AG04449 (cell line): ENCODE measurements at regions not wholly inside any gene's neighbourhood (a gene's known extent, or its start where the extent isn't known, plus 50 kb on each side); places are given as distances from the start of the nearest gene placed in this dataset.

Experiments
- CTCF ChIA-PET: fragments of 350-600 bp; formaldehyde crosslinking; extraction: SDS; loops from one replicate; lab custom pipeline; 2021; ENCODE audit warnings: antibody characterized with exemption; lab: Yijun Ruan, JAX
- POLR2A ChIA-PET: fragments of 400-600, 350-600 bp; formaldehyde crosslinking; extraction: SDS; loops from one replicate; lab custom pipeline; 2020; ENCODE audit warnings: antibody characterized with exemption, inconsistent platforms; lab: Yijun Ruan, JAX
- DNase-seq: peaks from one replicate; pipeline ENCODE4 v3.0.0-alpha.2; 2010; ENCODE audit warnings: low read depth, low spot score
- H3K4me3 ChIP-seq: 2 replicates; pipeline ENCODE4 v1.5.1; 2011; ENCODE audit warnings: low read depth, mild to moderate bottlenecking, control low read depth, low read length
- CTCF ChIP-seq: IDR thresholded peaks from one replicate; pipeline ENCODE4 v1.5.1; 2011; ENCODE audit warnings: mild to moderate bottlenecking, moderate library complexity, low read length, control low read depth, inconsistent platforms; ENCODE audit not compliant: insufficient read depth; ENCODE audit errors: missing control alignments

- ChIA-PET POLR2A (no interaction called here), CTCF (no interaction called here)
Measured at GRCh38 chr9:26516773-26517343, 375.7 kb downstream of the CAAP1 start.

GRCh38 chr9:26513730-26514129 is 378.9 kb downstream of the CAAP1 start:
- H3K4me3 ChIP-seq: no peak overlapping the region
- TF ChIP-seq CTCF: no peak
- POLR2A ChIA-PET: no interaction called here
- no peak for DNase-seq
- CTCF ChIA-PET: no interaction called here

More at GRCh38 chr9:26516773-26517343, 375.7 kb downstream of the CAAP1 start:
- no peak overlapping the region for H3K4me3 ChIP-seq
- no peak for DNase-seq
- TF ChIP-seq CTCF: no peak

- no peak for DNase-seq
- TF ChIP-seq CTCF: no peak
- H3K4me3 ChIP-seq: no peak overlapping the region
- ChIA-PET CTCF (no interaction called here), POLR2A (no interaction called here)
Measured at GRCh38 chr9:26510137-26510536, 382.5 kb downstream of the CAAP1 start.

DNA sequence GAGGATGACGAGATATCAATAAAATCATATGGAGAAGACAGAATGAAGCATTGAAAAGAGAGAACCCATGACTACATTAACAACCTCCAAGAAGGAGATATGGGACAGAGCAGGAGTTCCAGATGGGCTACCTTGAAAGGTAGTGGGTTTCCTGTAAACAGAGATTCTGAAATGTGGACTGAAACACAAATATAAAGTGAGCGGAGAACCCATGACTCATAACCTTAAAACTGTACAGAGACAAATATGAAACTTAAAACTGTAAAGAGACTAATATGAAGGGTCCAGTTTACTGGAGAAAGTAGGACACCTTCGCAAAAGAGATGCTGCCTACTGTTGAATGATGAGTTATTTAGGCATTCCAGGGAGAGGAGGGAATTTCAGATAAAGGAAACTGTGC is 383.7 kb downstream of the CAAP1 start:
- DNase-seq: no peak
- POLR2A ChIA-PET: no interaction called here
- no peak for TF ChIP-seq CTCF
- CTCF ChIA-PET: no interaction called here
- no peak overlapping the region for H3K4me3 ChIP-seq

DNA sequence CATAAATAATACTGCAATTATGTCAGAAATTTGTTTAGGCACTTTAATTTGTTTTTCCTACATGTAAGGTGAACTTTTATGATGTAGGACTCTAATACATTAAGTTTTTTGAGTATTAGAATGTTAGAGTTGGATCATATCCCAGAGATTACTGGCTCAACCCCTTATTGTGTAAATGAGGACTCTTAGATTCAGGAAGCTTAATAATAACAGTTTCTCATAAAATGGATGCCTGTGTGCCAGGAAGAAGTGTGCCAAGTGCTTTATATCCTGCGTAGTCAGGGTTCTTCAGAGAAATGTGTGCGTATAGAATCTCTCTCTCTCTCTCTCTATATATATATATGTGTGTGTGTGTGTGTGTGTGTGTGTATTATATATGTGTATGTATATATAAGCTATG is 388.5 kb downstream of the CAAP1 start:
- no peak for DNase-seq
- no peak overlapping the region for H3K4me3 ChIP-seq
- TF ChIP-seq CTCF: no peak
- ChIA-PET CTCF (no interaction called here), POLR2A (no interaction called here)

- ChIA-PET CTCF (no interaction called here), POLR2A (no interaction called here)
- no peak for DNase-seq
- no peak for TF ChIP-seq CTCF
- H3K4me3 ChIP-seq: no peak overlapping the region
Measured at GRCh38 chr9:26502311-26502710, 390.3 kb downstream of the CAAP1 start.
